GM04503 (cell line): ENCODE measurements at regions not wholly inside any gene's neighbourhood (a gene's known extent, or its start where the extent isn't known, plus 50 kb on each side); places are given as distances from the start of the nearest gene placed in this dataset.
"Not testable (repeated sequence)": the region's sequence is repeated elsewhere in the genome, so short reads cannot be mapped to it uniquely, and the experiment has no call there.

ENCODE experiments used
- DNase-seq: peaks from one replicate; pipeline ENCODE4 v3.0.0-alpha.2; 2012; ENCODE audit warnings: low read depth

DNA sequence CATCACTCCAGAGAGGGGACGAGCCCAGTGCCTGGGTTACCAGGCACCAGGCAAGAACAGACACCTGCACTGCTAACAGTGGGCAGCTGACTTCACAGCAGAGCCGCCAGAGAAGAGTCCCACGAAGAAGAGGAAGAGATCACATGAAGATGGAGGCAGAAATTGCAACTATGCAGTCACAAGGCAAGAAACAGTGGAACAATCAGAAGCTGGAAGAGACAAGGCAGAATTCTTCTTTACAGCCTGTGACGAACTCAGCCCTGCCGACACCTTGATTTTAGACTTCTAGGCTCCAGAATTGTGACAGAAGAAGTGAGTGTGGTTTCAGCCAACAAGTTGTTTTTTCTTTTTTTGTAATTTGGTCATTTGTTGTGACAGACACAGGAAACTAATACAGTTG, 59.2 kb downstream of the IL12A start:
- DNase-seq, result no peak

DNA sequence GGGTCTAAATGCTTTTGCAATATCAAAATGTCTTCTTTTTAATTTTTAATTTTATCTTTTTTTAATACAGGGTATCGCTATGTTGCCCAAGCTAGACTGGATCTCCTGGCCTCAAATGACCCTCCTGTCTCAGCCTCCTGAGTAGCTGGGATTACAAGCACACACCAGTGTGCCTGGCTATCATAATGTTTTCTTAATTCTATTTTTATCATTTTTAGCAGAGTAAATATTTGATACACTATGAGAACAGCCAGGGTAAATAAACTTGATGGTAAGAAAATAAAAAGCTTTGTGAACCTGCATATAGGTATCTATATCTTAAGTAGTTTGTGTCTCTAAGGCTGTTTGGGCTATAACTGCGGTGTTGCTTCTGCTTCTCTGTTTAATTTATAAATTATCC, 60.4 kb downstream of the IL12A start:
- DNase-seq, result no peak

DNA sequence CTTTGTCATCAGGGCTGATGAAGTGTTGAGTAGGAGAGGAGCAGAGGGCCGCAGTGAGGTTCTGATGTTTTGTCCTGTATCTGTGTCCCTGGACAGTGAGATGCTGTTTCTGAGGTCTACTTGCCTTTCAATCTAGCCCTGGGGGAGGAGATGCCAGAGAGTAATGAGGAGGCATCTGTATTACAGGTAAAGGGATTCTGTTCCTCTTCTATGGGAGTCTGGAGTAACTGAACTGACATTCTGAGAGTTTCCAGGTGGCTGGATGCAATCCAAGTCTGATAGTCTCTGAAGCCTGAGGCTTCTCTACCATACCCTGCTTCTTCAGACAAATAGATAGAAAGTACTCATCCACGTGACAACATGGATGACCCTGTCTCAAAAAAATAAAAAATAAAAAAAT, 60.9 kb downstream of the IL12A start:
- no peak for DNase-seq

DNA sequence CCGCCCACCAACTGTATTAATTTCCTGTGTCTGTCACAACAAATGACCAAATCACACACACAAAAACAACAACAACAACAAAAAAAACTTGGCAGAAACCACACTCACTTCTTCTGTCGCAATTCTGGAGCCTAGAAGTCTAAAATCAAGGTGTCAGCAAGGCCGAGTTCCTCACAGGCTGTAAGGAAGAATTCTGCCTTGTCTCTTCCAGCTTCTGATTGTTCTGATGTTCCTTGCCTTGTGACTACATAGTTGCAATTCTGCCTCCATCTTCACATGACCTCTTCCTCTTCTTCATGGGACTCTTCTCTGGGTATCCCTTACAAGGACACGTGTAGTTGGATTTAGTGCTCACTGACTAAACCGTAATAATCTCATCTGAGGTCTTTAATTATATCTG, 61.4 kb downstream of the IL12A start:
- DNase-seq, result no peak

DNA sequence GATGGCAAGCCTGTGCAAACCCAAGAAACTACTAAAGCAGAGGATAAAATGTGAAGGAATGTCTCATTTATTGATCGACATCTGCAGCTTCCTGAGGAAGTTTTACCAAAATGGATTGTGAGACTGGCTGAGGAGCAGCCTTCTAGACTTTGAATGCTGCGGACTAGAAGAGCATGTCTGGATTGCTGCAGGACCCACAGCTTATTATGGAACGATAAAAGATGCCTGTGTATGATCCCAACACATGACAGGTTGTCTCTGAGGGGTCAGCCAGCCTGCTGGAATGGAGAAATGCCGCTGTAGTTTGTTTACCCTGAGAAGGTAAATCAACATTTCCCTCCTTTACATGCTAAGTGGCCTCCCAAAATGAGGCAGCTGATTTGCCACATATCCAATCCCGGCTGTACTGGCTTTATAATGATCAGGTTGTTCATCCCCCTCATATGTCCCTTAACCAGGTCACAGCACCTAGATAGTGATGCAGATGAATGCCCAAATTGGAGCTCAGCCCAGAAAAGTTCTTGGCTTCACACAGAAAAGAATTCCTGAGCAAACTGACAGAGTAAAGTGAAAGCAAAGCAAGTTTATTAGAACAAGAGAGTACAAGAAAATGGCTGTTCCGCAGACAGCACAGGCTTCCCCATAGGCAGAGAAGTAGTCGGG, 63.9 kb downstream of the IL12A start:
- DNase-seq, result no peak

DNA sequence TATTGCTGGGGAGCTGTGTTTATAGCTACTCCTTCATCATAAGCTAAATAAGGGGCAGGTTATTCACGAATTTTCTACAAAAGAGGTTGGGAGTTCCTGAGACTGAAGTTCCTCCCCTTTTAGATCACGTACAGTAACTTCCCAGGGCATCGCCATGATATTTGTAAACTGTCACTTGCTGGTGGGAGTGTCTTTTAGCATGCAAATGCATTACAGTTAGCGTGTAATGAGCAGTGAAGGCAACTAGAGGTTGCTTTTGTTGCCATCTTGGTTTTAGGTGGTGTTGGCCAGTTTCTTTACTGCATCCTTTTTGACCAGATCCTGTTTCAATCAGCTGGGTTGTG, 64.4 kb downstream of the IL12A start:
- no peak for DNase-seq

DNA sequence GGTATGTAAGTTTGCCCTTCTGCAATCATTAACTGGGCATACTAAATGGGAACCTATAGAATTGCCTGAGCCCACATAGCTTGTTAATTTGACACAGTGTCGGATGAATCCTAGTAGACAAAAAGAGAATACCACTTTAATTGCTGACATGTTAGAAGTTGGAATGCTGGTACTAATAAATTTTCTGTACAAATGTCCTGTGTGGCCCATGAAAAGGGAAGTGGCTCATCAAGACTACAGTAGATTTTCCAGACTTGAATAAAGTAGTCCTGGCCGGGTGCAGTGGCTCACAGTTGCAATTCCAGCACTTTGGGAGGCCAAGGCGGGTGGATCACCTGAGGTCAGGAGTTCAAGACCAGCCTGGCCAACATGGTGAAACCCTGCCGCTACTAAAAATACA, 66.2 kb downstream of the IL12A start:
- DNase-seq, result not testable (repeated sequence)

DNA sequence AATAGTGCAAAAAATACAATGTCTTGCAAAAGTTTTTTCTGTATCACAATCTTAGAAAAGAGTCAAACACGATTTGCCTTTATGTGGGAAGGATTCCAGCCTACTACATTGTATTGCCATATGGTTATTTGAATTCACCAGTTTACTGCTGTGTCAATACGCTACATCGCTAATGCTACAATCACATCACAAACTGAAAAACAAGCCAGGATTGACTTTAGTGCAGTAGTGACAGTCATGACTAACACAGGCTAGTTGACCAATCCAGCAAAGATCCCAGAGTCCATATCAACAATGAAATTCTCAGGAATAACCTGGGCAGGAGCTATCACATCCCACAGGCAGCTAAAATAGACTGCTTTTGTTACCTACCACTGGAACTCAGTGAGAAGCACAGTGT, 67.0 kb downstream of the IL12A start:
- DNase-seq, result no peak

DNA sequence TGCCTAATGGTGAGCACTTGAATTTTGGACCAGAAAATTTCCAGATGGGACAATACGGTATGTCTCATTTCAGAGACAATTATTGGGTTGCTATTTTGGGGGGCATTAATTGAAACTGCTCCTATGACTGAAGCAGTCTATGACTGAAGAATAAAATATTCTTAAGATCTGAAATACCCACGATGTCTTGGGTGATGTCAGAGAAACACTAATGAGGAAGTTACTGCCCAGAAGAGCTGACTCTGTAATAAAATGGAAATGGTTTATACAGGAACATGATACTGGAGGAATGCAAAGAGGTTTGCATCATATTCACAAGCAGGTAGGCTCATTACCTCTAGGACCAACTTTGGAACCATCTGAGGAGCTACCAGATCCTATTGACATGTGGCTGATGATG, 68.7 kb downstream of the IL12A start:
- DNase-seq, result no peak

DNA sequence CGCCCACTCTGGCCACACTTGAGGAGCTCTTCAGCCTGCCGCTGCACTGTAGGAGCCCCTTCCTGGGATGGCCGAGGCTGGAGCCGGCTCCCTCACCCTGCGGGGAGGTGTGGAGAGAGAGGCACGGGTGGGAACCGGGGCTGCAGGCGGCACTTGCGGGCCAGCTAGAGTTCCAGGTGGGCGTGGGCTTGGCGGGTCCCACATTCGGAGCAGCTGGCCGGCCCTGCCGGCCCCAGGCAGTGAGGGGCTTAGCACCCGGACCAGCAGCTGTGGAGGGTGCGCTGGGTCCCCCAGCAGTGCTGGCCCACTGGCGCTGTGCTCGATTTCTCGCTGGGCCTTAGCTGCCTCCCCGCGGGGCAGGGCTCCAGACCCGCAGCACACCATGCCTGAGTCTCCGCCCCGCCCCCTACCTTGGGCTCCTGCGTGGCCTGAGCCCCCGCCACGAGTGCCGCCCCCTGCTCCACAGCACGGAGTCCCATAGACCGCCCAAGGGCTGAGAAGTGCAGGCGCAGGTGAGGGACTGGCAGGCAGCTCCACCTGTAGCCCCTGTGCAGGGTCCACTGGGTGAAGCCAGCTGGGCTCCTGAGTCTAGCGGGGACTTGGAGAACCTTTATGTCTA, 71.9 kb downstream of the IL12A start:
- no peak for DNase-seq

DNA sequence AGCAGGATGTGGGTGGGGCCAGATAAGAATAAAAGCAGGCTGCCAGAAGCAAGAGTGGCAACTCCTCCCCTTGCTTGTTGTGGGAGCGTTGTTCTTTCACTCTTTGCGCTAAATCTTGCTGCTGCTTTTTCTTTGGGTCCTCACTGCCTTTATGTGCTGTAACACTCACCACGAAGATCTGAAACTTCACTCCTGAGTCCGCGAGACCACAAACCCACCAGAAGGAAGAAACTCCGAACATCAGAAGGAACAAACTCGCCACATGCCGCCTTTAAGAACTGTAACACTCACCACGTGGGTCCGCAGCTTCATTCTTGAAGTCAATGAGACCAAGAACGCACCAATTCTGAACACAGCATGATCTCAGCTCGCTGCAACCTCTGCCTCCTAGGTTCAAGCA, 72.9 kb downstream of the IL12A start:
- no peak for DNase-seq

DNA sequence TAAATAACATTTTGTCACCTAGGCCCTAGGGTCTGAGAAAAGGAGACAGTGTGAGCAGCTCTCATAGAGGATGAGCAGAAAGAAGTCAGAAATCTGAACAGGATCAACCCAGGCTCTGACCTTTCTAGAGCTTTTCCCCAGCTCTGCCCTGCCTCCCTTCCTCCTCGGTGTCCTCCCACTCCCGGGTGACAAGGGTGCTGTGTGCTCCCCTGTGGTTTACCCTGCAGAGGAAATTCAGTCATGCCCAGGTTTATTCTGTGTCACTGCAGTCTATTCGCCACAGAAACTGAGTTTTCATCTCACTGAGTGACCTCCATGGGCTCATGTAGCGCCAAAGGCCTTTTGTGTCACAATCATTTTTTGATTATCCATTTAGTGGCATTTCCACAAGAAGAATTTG, 76.6 kb downstream of the IL12A start:
- DNase-seq, result no peak

DNA sequence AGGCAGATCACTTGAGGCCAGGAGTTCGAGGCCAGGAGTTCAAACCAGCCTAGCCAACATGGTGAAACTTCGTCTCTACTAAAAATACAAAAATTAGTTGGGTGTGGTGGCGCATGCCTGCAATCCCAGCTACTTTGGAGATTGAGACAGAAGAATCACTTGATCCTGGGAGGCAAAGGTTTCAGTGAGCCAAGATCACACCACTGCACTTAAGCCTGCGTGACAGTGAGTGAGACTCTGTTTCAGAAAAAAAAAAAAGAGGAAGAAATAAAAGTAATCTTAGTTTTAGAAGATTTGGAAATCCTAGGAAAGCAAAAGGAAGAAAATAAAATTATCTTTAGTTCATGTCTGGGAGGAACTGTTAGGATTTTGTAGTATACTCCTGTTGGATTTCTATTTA, 77.2 kb downstream of the IL12A start:
- DNase-seq, result no peak

DNA sequence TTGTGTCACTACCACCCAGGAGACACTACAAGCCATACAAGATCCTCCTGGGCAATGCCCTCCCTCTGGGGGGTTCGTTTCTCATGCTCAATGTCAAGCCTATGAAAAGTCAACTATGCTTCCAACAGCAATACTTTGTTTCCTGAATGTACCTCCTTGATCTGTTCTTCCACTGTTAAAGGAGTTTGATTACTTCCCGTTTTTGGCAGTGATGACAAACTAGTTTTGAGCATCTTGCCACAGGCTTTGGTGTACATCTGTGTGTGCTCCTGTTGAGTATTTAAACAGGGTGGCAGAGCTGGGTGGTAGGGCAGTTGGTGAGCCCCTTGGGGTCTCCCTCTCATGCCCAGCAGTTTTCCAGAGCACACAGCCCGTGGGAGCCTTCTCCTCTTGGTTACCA, 81.4 kb downstream of the IL12A start:
- DNase-seq, result no peak

DNA sequence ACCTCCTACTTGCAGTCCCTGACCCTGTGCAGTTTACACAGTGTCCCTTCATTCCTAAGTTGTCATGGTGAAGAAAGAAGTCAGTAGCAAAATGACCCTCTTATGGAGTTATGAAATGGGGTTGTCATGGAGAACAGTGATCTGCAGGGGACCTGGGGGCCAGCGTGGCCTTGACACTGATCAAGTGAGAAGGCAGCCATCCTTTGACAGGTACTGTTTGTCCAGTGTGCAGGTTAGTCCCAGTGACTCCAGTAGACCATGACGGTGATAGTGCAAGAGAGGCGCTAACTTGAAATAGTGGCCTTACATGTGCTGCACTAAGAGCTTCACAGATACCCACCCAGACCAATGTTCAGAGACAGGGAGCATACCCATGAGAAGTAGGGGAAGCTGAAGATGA, 87.9 kb downstream of the IL12A start:
- no peak for DNase-seq

DNA sequence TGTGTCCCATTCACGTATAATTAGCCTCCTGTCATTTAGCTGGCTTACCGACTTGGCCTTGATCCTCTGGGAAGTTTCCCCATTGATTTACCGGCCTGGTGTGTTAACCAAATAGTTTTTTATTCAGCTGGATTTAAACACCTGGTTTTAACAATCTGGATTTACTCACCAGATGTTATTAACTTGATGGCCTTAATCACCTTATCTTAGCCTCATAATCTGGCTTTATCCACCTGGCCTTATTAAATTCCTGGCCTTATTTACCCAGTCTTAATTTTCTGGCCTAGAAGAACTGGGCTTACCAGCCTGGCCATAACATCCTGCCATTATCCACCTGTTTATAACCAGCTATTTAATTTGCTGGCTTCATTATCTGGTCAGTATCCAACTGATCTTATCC, 89.9 kb downstream of the IL12A start:
- DNase-seq, result no peak

DNA sequence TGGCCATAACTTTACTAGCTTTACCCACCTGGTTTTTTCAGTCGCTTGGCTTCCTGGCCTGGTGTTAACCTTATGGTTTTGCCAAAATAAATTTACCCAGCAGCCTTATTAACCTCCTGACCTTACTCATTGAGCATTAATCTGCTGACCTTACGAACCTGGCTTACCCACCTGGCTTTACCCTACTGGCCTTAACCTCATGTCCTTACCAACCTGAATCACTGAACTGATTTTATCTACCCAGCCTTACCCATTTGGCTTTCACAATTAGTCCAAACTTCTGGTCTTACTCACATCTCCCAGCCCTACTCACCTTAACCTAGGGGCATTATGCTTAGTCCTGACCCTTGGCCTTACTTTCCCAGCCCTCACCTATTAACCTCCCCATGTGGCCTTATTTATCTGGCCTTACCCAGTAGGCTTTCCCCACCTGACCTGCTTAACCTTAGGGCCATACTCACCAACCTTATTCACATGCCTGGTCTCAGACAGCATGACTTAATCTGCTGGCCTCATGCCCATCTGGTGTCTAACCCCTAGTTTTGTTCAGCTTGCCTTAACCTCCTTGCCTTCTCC, 93.4 kb downstream of the IL12A start:
- DNase-seq, result no peak

DNA sequence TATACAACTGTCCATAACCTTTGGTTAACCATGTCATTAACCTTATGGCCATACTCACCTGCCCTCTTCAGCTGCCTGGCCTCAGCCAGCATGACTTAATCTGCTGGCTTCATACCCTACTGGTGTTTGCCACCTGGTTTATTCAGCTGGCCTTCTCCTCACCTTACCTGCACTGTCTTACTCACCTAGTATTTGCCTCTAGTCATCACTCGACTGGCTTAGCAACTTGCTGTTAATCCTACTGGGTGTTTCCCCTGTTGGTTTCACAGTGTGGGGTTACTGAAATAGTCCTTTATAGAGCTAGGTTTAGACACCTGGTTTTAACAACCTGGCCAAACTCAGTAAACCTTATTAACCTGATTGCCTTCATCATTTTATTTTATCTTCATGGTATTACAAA, 96.4 kb downstream of the IL12A start:
- DNase-seq, result no peak

DNA sequence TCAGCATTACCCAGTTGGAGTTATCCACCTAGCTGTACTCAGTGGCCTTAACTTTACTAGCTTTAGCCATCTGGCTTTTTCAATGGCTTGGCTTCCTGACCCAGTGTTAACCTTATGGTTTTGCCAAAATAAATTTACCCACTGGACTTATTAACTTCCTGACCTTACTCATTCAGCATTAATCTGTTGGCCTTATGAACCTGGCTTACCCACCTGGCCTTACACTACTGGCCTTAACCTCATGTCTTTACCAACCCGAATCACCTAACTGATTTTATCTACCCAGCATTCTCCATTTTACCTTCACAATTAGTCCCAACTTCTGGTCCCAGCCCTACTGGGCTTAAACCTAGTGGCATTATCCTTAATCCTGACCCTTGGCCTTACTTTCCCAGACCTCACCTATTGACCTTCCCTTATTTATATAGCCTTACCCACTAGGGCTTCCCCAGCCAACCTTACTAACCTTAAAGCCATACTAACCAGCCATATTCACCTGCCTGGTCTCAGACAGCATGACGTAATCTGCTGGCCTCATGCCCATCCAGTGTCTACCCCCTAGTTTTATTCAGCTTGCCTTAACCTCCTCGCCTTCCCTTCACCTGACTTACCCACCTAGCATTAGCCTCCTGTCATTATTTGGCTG, 100.0 kb downstream of the IL12A start:
- no peak for DNase-seq

DNA sequence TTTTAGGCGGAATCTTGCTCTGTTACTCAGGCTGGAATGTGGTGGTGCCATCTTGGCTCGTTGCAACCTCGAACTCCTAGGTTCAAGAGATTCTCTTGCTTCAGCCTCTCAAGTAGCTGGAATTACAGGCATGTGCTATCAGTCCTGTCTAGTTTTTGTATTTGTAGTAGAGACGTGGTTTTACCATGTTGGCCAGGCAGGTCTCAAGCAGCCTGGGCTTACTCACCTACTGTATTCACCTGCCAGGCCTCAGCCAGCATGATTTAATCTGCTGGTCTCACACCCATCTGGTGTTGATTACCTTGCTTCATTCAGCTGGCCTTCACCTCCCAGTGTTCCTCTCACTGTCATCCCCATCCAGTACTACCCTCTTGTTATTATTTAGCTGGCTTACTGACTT, 102.0 kb downstream of the IL12A start:
- DNase-seq, result no peak

DNA sequence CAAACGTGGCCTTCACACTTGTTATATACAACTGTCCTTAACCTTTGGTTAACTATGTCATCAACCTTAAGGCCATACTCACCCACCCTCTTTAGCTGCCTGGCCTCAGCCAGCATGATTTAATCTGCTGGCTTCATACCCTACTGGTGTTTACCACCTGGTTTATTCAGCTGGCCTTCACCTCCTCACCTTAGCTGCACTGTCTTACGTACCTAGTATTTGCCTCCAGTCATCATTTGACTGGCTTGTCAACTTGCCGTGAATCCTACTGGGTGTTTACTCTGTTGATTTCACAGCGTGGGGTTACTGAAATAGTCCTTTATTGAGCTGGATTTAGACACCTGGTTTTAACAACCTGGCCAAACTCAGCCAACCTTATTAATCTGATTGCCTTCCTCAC, 102.8 kb downstream of the IL12A start:
- no peak for DNase-seq

DNA sequence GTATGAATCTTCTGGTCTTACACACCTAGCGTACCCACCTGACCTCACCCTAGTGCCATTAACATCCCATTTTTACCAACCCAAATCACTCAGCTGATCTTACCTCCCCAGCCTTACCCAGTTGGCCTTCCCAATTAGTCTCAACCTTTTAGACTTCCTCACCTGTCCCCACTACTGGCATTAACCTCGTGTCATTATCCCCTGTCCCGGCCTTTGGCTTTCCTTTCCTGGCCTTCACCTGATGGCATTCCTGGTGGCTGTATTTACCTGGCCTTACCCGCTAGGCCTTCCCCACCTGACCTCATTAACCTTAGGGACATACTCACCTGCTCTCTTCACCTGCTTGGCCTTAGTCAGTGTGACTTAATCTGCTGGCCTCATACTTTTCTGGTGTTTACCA, 104.1 kb downstream of the IL12A start:
- DNase-seq, result no peak

DNA sequence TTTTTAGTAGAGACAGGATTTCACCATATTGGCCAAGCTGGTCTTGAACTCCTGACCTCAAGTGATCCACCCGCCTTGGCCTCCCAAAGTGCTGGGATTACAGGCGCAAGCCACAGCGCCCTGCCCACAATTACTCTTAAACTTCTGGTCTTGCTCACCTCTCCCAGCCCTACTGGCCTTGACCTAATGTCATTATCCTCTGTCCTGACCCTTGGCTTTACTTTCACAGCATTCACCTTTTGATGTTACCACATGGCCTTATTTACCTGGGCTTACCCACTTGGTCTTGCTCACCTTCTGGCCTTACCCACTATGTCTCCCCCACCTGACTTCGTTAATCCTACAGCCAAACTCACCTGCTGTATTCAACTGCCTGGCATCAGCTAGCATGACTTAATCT, 105.9 kb downstream of the IL12A start:
- DNase-seq, result no peak

DNA sequence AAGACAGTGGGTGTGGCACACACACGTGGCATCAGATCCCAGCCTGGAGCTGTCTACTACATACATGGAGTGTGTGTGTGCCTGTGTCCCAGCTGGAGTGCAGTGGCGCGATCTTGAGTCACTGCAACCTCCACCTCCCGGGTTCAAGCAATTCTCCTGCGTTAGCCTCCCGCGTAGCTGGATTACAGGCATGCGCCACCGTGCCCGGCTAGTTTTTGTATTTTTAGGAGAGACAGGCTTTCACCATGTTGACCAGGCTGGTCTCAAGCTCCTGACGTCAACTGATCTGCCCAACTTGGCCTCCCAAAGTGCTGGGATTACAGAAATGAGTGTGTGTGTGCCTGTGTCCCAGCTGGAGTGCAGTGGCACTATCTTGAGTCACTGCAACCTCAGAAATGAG, 108.8 kb downstream of the IL12A start:
- DNase-seq, result no peak
